Trophoblast cell (in vitro differentiated cells and primary cell): ENCODE measurements at regions not wholly inside any gene's neighbourhood (a gene's known extent, or its start where the extent isn't known, plus 50 kb on each side); places are given as distances from the start of the nearest gene placed in this dataset.
"Not testable (repeated sequence)": the region's sequence is repeated elsewhere in the genome, so short reads cannot be mapped to it uniquely, and the experiment has no call there.

Experiments used
- DNase-seq, 2 donors: peaks; one replicate each; pipeline ENCODE4 v3.0.0-alpha.2; 2016
- H2AFZ ChIP-seq: 2 replicates; pipeline ENCODE4 v1.6.1; 2013; ENCODE audit warnings: low read length, moderate library complexity, mild to moderate bottlenecking; ENCODE audit not compliant: insufficient read depth, poor library complexity
- H2AK5ac ChIP-seq: 2 replicates; pipeline ENCODE4 v1.6.1; 2013; ENCODE audit warnings: mild to moderate bottlenecking, low read length
- H2BK120ac ChIP-seq: 2 replicates; pipeline ENCODE4 v1.6.1; 2013; ENCODE audit warnings: low read length, mild to moderate bottlenecking, moderate library complexity; ENCODE audit not compliant: insufficient read depth, poor library complexity
- H2BK12ac ChIP-seq: 2 replicates; pipeline ENCODE4 v1.6.1; 2013; ENCODE audit warnings: mild to moderate bottlenecking, low read length, moderate library complexity
- H2BK5ac ChIP-seq: 2 replicates; pipeline ENCODE4 v1.6.1; 2013; ENCODE audit warnings: low read length, low read depth, moderate library complexity, mild to moderate bottlenecking; ENCODE audit not compliant: poor library complexity
- H3K14ac ChIP-seq: 2 replicates; pipeline ENCODE4 v1.6.1; 2013; ENCODE audit warnings: mild to moderate bottlenecking, low read length
- H3K18ac ChIP-seq: 2 replicates; pipeline ENCODE4 v1.6.1; 2013; ENCODE audit warnings: mild to moderate bottlenecking, low read length
- H3K23ac ChIP-seq: 2 replicates; pipeline ENCODE4 v1.6.1; 2013; ENCODE audit warnings: low read length
- H3K27ac ChIP-seq: 2 replicates; pipeline ENCODE4 v1.5.1; 2013; ENCODE audit warnings: low read depth, mild to moderate bottlenecking, inconsistent platforms, low read length, moderate library complexity
- H3K27me3 ChIP-seq: 2 replicates; pipeline ENCODE4 v1.6.1; 2013; ENCODE audit warnings: inconsistent platforms, mild to moderate bottlenecking, low read length, moderate library complexity; ENCODE audit not compliant: insufficient read depth
- H3K36me3 ChIP-seq, 2 experiments: 1 replicate in 1 of 2; 2 replicates in 1 of 2; pipeline ENCODE4 v1.6.1; 2013; ENCODE audit warnings: low read length in 2 of 2, mild to moderate bottlenecking in 2 of 2, moderate library complexity in 1 of 2; ENCODE audit not compliant: insufficient read depth in 2 of 2, control insufficient read depth in 1 of 2
- H3K4ac ChIP-seq: 2 replicates; pipeline ENCODE4 v1.6.1; 2013; ENCODE audit warnings: low read depth, mild to moderate bottlenecking, low read length, moderate library complexity
- H3K4me1 ChIP-seq, 2 experiments: 1 replicate in 1 of 2; 2 replicates in 1 of 2; pipeline ENCODE4 v1.6.1; 2013; ENCODE audit warnings: low read length in 2 of 2, mild to moderate bottlenecking in 2 of 2, moderate library complexity in 1 of 2; ENCODE audit not compliant: insufficient read depth in 2 of 2, control insufficient read depth in 1 of 2
- H3K4me2 ChIP-seq: 2 replicates; pipeline ENCODE4 v1.6.1; 2013; ENCODE audit warnings: inconsistent platforms, mild to moderate bottlenecking, low read length, moderate library complexity
- H3K4me3 ChIP-seq: 2 replicates; pipeline ENCODE4 v1.5.1; 2013; ENCODE audit warnings: mild to moderate bottlenecking, low read depth, low read length, inconsistent platforms
- H3K79me1 ChIP-seq: one replicate; pipeline ENCODE4 v1.6.1; 2013; ENCODE audit warnings: low read length
- H3K79me2 ChIP-seq: 2 replicates; pipeline ENCODE4 v1.6.1; 2013; ENCODE audit warnings: low read length, mild to moderate bottlenecking; ENCODE audit not compliant: control insufficient read depth, insufficient read depth, poor library complexity
- H3K9ac ChIP-seq: 2 replicates; pipeline ENCODE4 v1.6.1; 2013; ENCODE audit warnings: mild to moderate bottlenecking, low read length
- H3K9me3 ChIP-seq: 2 replicates; pipeline ENCODE4 v1.6.1; 2013; ENCODE audit warnings: low read depth, mild to moderate bottlenecking, control low read depth, inconsistent platforms, low read length; ENCODE audit not compliant: insufficient read depth
- H4K12ac ChIP-seq: 2 replicates; pipeline ENCODE4 v1.6.1; 2013; ENCODE audit warnings: low read depth, mild to moderate bottlenecking, low read length, moderate library complexity
- H4K8ac ChIP-seq: 2 replicates; pipeline ENCODE4 v1.6.1; 2013; ENCODE audit warnings: low read depth, mild to moderate bottlenecking, low read length, moderate library complexity
- H4K91ac ChIP-seq: one replicate; pipeline ENCODE4 v1.6.1; 2013; ENCODE audit warnings: low read depth, mild to moderate bottlenecking, low read length, moderate library complexity
- WGBS: extraction: QIAGEN DNeasy Blood & Tissue Kit; methylation state at CpG from one replicate; pipeline ENCODE4 v1.1.7; 2013; ENCODE audit warnings: missing lambda C conversion rate; ENCODE audit not compliant: insufficient read length, insufficient coverage; ENCODE audit errors: extremely low coverage; 5-methylcytosine and 5-hydroxymethylcytosine counted together

DNA sequence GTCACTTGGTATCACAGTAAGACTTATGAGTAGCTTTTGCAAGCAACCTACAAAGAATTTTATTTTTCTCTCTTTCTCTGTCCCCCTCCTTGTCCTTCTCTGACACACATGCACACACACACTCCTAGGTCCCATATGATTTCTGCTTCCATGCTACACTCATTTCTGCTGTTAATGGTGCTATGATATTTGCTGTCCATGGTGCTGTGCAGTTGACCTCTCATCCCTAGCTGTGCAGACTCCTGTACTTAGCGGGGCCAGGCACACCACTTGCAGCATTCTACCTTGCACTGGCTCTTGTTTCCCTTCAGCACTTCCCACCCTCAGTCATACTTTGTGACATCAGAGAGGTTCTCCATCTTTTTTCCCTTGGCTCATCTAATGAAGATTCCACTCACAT is 158.9 kb upstream of the CNTNAP4 start:
- no peaks in the 10 kb centered on the region for H3K79me1 ChIP-seq
- no peak overlapping the region for H4K12ac ChIP-seq
- H3K4me3 ChIP-seq: no peak overlapping the region
- H4K8ac ChIP-seq: no peak overlapping the region
- no peaks in the 10 kb centered on the region for H3K9me3 ChIP-seq
- H3K18ac ChIP-seq: no peak overlapping the region
- no peak for DNase-seq
- H3K9ac ChIP-seq: no peak overlapping the region
- H2BK12ac ChIP-seq: no peak overlapping the region
- no peak overlapping the region for H2BK5ac ChIP-seq
- no peak overlapping the region for H4K91ac ChIP-seq
- no peak overlapping the region for H3K4ac ChIP-seq
- no peak overlapping the region for H2BK120ac ChIP-seq
- no peaks in the 10 kb centered on the region for H3K79me2 ChIP-seq
- no peak overlapping the region for H3K27ac ChIP-seq
- no peaks in the 10 kb centered on the region for H3K36me3 ChIP-seq
- no peak overlapping the region for H3K14ac ChIP-seq
- no CpG with 5 or more reads among the region's 1 CpG for WGBS
- no peak overlapping the region for H2AK5ac ChIP-seq
- no peak overlapping the region for H2AFZ ChIP-seq
- H3K4me1 ChIP-seq: no peaks in the 10 kb centered on the region
- no peaks in the 10 kb centered on the region for H3K27me3 ChIP-seq
- no peak overlapping the region for H3K23ac ChIP-seq
- no peak overlapping the region for H3K4me2 ChIP-seq

DNA sequence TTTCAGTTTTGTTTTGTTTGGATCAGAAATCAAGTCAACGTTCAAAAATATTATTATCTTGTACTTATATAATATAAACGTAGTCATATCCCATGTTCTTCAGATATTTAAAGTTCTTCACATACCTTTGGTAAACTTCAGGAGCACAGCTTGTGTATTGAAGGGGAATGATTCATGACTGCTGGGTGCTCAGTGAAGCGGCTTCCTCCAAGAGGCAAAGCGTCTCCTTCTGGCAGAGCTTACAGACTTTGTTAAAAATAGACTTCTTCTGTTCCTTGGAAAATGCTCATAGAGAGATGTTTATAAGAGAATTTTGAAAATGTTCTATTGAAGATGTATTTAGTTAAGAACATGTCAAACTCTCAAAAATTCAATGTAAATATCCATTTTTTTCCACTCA is 155.6 kb upstream of the CNTNAP4 start:
- Histone ChIP-seq H3K4me2 (no peak overlapping the region), H4K91ac (no peak overlapping the region), H2BK120ac (no peak overlapping the region), H4K8ac (no peak overlapping the region), H3K27me3 (no peaks in the 10 kb centered on the region), H2AFZ (no peak overlapping the region), H3K23ac (no peak overlapping the region), H2BK12ac (no peak overlapping the region), H3K4ac (no peak overlapping the region), H4K12ac (no peak overlapping the region), H3K14ac (no peak overlapping the region), H2BK5ac (no peak overlapping the region), H3K4me1 (no peaks in the 10 kb centered on the region), H3K18ac (no peak overlapping the region), H3K36me3 (no peaks in the 10 kb centered on the region), H3K27ac (no peak overlapping the region), H3K79me2 (no peaks in the 10 kb centered on the region), H3K4me3 (no peak overlapping the region), H3K9me3 (no peaks in the 10 kb centered on the region), H3K79me1 (no peaks in the 10 kb centered on the region), H2AK5ac (no peak overlapping the region), H3K9ac (no peak overlapping the region)
- DNase-seq: no peak
- WGBS: no CpG with 5 or more reads among the region's 4 CpGs

DNA sequence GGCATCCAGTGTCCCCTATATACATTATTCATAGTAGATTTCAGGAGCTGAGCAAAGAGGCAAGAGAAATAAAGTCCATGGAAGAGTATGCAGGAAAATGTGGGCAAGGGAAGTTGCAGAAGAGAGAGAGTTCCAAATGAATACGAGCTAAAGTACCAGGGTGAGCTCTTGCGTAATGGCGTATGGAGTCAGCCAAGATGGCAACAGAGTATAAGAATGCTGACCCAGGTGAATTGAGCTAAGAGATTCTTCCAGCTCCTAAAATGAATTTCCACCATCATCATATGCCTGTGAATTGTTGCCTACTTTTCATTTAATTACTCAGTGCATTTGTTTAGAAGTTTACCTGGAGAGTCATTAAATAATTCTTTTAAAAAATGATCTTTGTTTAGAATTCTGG is 153.2 kb upstream of the CNTNAP4 start:
- no peak overlapping the region for H3K18ac ChIP-seq
- no peaks in the 10 kb centered on the region for H3K36me3 ChIP-seq
- H3K9me3 ChIP-seq: no peaks in the 10 kb centered on the region
- no peak overlapping the region for H3K4me3 ChIP-seq
- H2BK12ac ChIP-seq: no peak overlapping the region
- H2BK120ac ChIP-seq: no peak overlapping the region
- H2BK5ac ChIP-seq: no peak overlapping the region
- no peak overlapping the region for H3K23ac ChIP-seq
- no peak overlapping the region for H2AFZ ChIP-seq
- no peak overlapping the region for H3K14ac ChIP-seq
- no peak overlapping the region for H3K4me2 ChIP-seq
- H3K27me3 ChIP-seq: no peaks in the 10 kb centered on the region
- H3K9ac ChIP-seq: no peak overlapping the region
- H4K12ac ChIP-seq: no peak overlapping the region
- H3K79me2 ChIP-seq: no peaks in the 10 kb centered on the region
- no peak overlapping the region for H3K27ac ChIP-seq
- no peak overlapping the region for H4K8ac ChIP-seq
- DNase-seq: no peak
- H3K4me1 ChIP-seq: no peaks in the 10 kb centered on the region
- no peak overlapping the region for H3K4ac ChIP-seq
- H2AK5ac ChIP-seq: no peak overlapping the region
- no CpG with 5 or more reads among the region's 3 CpGs for WGBS
- no peaks in the 10 kb centered on the region for H3K79me1 ChIP-seq
- H4K91ac ChIP-seq: no peak overlapping the region

DNA sequence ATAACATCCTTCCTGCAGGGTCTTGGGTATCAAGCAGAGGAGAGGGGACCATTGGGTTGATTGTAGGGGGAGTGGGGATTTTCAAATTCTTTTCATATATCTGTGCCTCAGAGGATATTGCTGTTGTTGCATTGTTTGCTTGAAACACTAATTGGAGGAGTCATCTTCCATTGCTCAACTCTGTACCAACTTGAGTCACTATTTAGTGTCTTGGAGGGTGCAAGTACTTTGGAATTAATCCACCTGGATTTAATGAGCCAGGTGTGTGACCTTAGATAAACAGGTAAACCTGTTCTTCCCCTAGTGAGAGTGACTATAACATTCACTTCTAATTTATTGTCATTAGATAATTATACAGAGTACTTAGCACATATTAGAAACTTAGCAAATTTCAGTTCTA is 151.3 kb upstream of the CNTNAP4 start:
- Histone ChIP-seq H3K9ac (no peak overlapping the region), H3K27ac (no peak overlapping the region), H3K4ac (no peak overlapping the region), H3K27me3 (no peaks in the 10 kb centered on the region), H2AFZ (no peak overlapping the region), H3K23ac (no peak overlapping the region), H4K12ac (no peak overlapping the region), H4K91ac (no peak overlapping the region), H3K18ac (no peak overlapping the region), H3K4me1 (no peaks in the 10 kb centered on the region), H2BK12ac (no peak overlapping the region), H3K14ac (no peak overlapping the region), H3K4me2 (no peak overlapping the region), H3K4me3 (no peak overlapping the region), H3K9me3 (no peaks in the 10 kb centered on the region), H3K36me3 (no peaks in the 10 kb centered on the region), H4K8ac (no peak overlapping the region), H3K79me2 (no peaks in the 10 kb centered on the region), H2BK120ac (no peak overlapping the region), H2BK5ac (no peak overlapping the region), H2AK5ac (no peak overlapping the region), H3K79me1 (no peaks in the 10 kb centered on the region)
- no peak for DNase-seq

DNA sequence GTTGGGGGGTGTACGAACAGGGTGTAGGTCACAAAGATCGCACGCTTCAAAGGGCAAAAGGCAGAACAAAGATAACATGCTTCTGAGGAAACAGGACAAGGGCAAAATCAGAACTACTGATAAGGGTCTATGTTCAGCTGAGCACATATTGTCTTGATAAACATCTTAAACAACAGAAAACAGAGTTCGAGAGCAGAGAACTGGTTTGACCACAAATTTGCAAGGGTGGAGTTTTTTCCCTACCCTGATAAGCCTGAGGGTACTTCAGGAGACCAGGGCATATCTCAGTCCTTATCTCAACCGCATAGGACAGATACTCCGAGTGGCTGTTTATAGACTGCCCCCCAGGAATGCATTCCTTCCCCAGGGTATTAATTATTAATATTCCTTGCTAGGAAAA is 139.1 kb upstream of the CNTNAP4 start:
- not testable (repeated sequence) for H2AK5ac ChIP-seq, H2BK12ac ChIP-seq, H3K27me3 ChIP-seq, H3K9ac ChIP-seq, H4K8ac ChIP-seq, H3K4me2 ChIP-seq, H2AFZ ChIP-seq, H2BK120ac ChIP-seq, H2BK5ac ChIP-seq, H3K14ac ChIP-seq, H3K9me3 ChIP-seq, H4K12ac ChIP-seq, H3K23ac ChIP-seq, H3K79me2 ChIP-seq, H3K4me3 ChIP-seq, H4K91ac ChIP-seq, H3K36me3 ChIP-seq, H3K79me1 ChIP-seq, H3K4ac ChIP-seq, H3K18ac ChIP-seq, H3K4me1 ChIP-seq
- WGBS: no CpG with 5 or more reads among the region's 6 CpGs
- peak; percentile 74 to 84 for DNase-seq
- peak overlapping the region; percentile 56 for H3K27ac ChIP-seq
